ENCODE measurements at regions not wholly inside any gene's neighbourhood (a gene's known extent, or its start where the extent isn't known, plus 50 kb on each side); places are given as distances from the start of the nearest gene placed in this dataset.

DNA sequence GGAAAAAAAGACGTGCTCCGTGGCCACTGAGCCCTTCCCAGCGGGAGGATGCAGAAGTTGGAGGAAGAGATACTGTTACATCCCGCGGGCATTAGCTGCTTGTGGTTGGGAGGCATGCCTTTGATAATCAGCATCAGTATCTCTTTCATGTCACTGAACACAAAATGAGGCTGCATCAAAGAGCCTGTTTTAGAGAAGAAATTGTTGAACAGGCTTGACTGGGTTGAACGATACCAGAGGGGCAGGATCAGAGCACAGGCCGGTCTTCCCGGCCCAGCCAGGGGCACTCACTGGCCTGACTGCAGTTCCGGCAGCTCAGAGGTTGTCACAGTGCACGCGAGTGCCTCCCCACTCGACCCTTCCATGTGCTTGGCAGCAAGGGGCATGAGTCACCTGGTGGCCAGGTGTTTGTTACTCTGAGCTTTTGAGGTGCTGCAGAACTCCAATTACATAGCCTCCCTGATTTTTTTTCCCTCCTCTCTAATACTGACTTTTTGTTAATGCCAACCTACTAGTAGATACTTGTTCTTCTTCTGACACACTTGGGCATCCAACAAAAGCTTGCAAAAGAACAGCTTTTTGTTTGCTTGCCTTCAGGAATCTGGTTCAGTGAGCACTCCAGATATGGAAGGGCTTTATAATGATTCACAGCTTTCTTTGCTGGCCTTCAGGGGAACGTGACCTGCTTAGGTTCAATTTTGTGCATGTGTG is 121.6 kb downstream of the VAPA start:
- H3K36me3 ChIP-seq (ENCODE audit: control insufficient read depth, insufficient read depth, low read length), result no peaks in the 10 kb centered on the region
- H3K4me3 ChIP-seq (ENCODE audit: low read length), result no peak overlapping the region
- no CpG with 5 or more reads among the region's 13 CpGs for WGBS (ENCODE audit: insufficient coverage, low lambda C conversion rate)
- DNase-seq, result no peak
- no peaks in the 10 kb centered on the region for H3K9me3 ChIP-seq (ENCODE audit: control insufficient read depth, low read depth, low read length)
- H3K27me3 ChIP-seq (ENCODE audit: control insufficient read depth, insufficient read depth, low read length), result no peaks in the 10 kb centered on the region
- H3K4me1 ChIP-seq (ENCODE audit: control insufficient read depth, insufficient read depth, low read length), result no peaks in the 10 kb centered on the region
- no peak overlapping the region for H3K27ac ChIP-seq (ENCODE audit: low read length)

DNA sequence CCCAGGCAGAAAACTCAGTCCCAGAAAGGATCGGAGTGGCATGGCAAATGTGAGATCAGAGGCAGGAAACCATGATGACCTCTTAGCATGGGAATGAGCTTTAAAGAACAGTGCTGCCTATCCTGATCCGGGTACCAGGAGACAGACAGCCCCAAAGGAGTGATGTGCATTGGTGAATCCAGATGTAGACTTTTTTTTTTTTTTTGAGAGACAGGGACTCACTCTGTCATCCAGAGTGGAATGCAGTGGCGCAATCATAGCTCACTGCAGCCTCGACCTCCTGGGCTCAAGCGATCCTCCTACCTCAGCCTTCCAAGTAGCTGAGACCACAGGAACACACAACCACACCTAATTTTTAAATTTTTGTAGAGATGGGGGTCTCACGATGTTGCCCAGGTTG is 122.7 kb downstream of the VAPA start:
- WGBS (ENCODE audit: insufficient coverage, low lambda C conversion rate), result no CpG with 5 or more reads among the region's 6 CpGs
- no peak overlapping the region for H3K27ac ChIP-seq (ENCODE audit: low read length)
- DNase-seq, result no peak

DNA sequence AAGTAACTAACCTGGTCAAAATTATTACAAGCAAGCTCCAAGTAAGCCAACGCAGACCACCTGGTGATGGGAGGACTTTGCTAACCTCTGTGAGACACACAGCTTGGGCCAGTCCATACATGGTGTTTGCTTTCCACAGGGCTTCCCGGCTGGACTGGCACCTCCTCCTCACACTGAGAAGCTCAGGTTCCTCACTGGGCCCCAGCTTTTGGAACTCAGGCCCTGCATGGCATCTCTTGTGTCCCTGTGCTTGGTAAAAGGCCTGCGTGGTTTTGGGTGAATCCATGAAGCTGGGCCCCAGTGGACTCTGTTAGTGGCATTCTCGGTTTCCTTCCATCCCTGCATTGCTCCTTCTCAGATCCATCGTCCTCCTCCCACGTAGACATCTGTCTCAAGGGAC is 123.4 kb downstream of the VAPA start:
- H3K9me3 ChIP-seq (ENCODE audit: control insufficient read depth, low read depth, low read length), result peaks cover 2% of the 10 kb centered on the region
- H3K36me3 ChIP-seq (ENCODE audit: control insufficient read depth, insufficient read depth, low read length), result no peaks in the 10 kb centered on the region
- no peaks in the 10 kb centered on the region for H3K27me3 ChIP-seq (ENCODE audit: control insufficient read depth, insufficient read depth, low read length)
- no peak overlapping the region for H3K27ac ChIP-seq (ENCODE audit: low read length)
- WGBS (ENCODE audit: insufficient coverage, low lambda C conversion rate), result 100% methylated on average over 2 of the region's 6 CpGs
- H3K4me3 ChIP-seq (ENCODE audit: low read length), result no peak overlapping the region
- no peak for DNase-seq
- H3K4me1 ChIP-seq (ENCODE audit: control insufficient read depth, insufficient read depth, low read length), result no peaks in the 10 kb centered on the region

More for the DNA sequence above, 122.7 kb downstream of the VAPA start:
- Histone ChIP-seq H3K36me3 (ENCODE audit: control insufficient read depth, insufficient read depth, low read length) (no peaks in the 10 kb centered on the region), H3K4me3 (ENCODE audit: low read length) (no peak overlapping the region), H3K9me3 (ENCODE audit: control insufficient read depth, low read depth, low read length) (no peaks in the 10 kb centered on the region), H3K4me1 (ENCODE audit: control insufficient read depth, insufficient read depth, low read length) (no peaks in the 10 kb centered on the region), H3K27me3 (ENCODE audit: control insufficient read depth, insufficient read depth, low read length) (no peaks in the 10 kb centered on the region)

DNA sequence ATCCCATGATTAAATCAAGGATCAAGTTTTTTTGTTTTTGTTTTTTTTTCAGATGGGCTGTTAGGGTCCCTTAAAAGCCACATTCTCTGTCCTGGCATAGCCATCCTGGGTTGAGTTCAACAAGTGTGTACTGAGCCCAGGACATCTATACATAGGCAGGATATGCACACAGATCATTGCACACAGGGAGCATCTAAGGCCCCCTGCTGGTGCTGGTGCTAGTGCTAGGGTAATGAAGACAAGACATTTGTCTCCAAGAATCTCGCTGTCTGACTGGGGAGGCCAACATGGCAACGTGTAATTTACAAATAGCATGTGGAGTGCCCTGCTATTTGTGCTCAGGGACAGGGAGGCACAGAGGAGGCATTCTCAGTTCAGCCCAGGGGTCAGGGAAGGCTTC is 124.5 kb downstream of the VAPA start:
- no peak for DNase-seq
- WGBS (ENCODE audit: insufficient coverage, low lambda C conversion rate), result no CpG with 5 or more reads among the region's 2 CpGs
- Histone ChIP-seq H3K4me3 (ENCODE audit: low read length) (no peak overlapping the region), H3K4me1 (ENCODE audit: control insufficient read depth, insufficient read depth, low read length) (no peaks in the 10 kb centered on the region), H3K36me3 (ENCODE audit: control insufficient read depth, insufficient read depth, low read length) (no peaks in the 10 kb centered on the region), H3K27me3 (ENCODE audit: control insufficient read depth, insufficient read depth, low read length) (no peaks in the 10 kb centered on the region), H3K27ac (ENCODE audit: low read length) (no peak overlapping the region), H3K9me3 (ENCODE audit: control insufficient read depth, low read depth, low read length) (peaks cover 4% of the 10 kb centered on the region)

DNA sequence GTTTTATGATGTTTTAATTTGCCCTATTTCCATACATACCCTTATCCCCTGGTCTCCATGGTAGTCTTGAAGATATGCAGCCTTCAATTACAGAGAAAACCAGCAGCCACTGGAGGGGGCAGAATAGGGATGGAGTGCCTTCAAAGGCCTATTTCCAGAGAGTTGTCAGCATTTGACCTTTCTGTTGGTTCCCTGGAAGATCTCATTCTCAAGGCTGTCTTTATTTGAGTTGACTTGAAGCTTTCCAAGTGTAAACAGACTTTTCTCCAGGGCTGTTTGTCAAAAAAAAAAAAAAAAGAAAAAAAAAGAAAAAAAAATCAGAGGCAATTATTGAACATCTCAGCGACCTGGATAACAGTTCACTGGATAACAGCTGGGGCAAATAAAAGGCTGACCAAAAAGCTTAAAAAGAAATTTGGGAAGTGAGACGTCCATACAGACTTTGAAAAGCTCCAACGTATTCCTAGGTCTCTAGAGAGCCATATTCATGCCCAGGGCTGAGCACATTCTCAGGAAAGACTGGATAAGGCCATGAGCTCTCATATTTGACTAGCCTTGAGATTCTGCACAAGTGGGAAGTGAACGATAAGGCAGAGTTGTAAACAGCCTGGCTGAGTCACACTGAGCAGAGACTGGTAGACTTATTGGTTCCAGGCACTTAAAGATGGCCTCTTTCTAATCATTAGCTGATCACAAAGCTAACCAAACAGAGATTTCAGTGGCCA is 126.6 kb downstream of the VAPA start:
- no peaks in the 10 kb centered on the region for H3K4me1 ChIP-seq (ENCODE audit: control insufficient read depth, insufficient read depth, low read length)
- no peaks in the 10 kb centered on the region for H3K27me3 ChIP-seq (ENCODE audit: control insufficient read depth, insufficient read depth, low read length)
- DNase-seq, result no peak
- no peaks in the 10 kb centered on the region for H3K36me3 ChIP-seq (ENCODE audit: control insufficient read depth, insufficient read depth, low read length)
- H3K9me3 ChIP-seq (ENCODE audit: control insufficient read depth, low read depth, low read length), result peaks cover 4% of the 10 kb centered on the region
- H3K27ac ChIP-seq (ENCODE audit: low read length), result no peak overlapping the region
- no peak overlapping the region for H3K4me3 ChIP-seq (ENCODE audit: low read length)
- WGBS (ENCODE audit: insufficient coverage, low lambda C conversion rate), result 33% methylated on average over 1 of the region's 4 CpGs

DNA sequence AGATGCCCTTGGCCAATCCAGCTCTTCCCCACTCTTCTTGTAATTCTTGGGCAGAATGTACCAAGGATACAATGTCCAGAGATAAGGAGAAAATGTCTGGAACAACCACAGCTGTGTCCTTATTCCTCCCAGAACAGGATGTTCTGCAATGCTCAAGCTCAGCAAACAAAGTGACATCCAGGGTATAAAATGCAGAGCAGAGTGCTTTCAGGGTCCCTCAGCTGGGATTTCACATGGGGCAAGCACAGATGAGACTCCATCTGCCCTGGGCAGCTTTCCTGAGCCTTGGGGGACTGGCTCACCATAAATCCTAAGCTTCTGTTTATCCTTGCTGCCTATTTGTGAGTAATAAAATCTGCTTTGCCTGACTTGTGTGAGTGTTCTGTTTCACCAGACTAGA is 127.4 kb downstream of the VAPA start:
- Histone ChIP-seq H3K9me3 (ENCODE audit: control insufficient read depth, low read depth, low read length) (peaks cover 4% of the 10 kb centered on the region), H3K27ac (ENCODE audit: low read length) (no peak overlapping the region), H3K36me3 (ENCODE audit: control insufficient read depth, insufficient read depth, low read length) (no peaks in the 10 kb centered on the region), H3K4me1 (ENCODE audit: control insufficient read depth, insufficient read depth, low read length) (no peaks in the 10 kb centered on the region), H3K4me3 (ENCODE audit: low read length) (no peak overlapping the region), H3K27me3 (ENCODE audit: control insufficient read depth, insufficient read depth, low read length) (no peaks in the 10 kb centered on the region)
- DNase-seq, result no peak

DNA sequence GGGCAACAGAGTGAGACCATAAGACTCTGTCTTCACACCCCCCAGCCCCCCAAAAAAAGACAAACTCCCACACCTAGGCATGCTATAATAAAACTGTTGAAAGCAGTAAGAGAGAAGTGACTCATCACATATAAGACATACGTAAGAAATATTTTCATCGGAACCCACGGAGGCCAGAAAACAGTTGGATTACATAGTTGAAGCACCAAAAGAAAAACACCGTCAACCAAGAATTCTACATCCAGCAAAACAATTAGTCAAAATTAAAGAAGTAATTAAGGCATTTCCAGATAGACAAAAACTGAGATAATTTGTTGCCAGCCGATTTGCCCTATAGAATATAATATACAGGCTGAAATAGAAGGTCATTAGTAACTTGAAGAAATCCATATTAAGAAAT is 128.7 kb downstream of the VAPA start:
- peaks cover 4% of the 10 kb centered on the region for H3K9me3 ChIP-seq (ENCODE audit: control insufficient read depth, low read depth, low read length)
- H3K4me1 ChIP-seq (ENCODE audit: control insufficient read depth, insufficient read depth, low read length), result no peaks in the 10 kb centered on the region
- no peak for DNase-seq
- no peaks in the 10 kb centered on the region for H3K27me3 ChIP-seq (ENCODE audit: control insufficient read depth, insufficient read depth, low read length)
- WGBS (ENCODE audit: insufficient coverage, low lambda C conversion rate), result 80% methylated on average over 2 of the region's 5 CpGs
- H3K36me3 ChIP-seq (ENCODE audit: control insufficient read depth, insufficient read depth, low read length), result no peaks in the 10 kb centered on the region
- H3K27ac ChIP-seq (ENCODE audit: low read length), result no peak overlapping the region
- no peak overlapping the region for H3K4me3 ChIP-seq (ENCODE audit: low read length)

DNA sequence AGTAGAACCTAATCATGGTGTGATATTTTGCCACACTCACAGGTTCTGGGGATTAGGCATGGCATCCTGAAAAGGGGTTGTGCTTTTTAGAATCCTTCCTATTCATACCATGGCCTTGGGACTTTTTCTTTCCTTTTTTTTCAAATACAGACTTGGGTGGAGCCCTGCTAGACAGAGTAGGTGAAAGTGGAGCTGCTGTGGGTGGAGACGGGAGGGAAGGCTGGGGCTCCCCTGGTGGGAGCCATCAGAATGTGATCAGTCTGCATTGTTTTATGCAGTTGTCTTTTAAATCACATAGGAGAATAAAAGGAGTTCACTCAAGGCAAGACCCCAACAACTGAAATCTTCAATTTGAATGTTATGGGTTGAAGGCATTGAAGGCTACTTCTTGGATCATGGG is 130.2 kb downstream of the VAPA start:
- Histone ChIP-seq H3K4me3 (ENCODE audit: low read length) (no peak overlapping the region), H3K4me1 (ENCODE audit: control insufficient read depth, insufficient read depth, low read length) (no peaks in the 10 kb centered on the region), H3K36me3 (ENCODE audit: control insufficient read depth, insufficient read depth, low read length) (no peaks in the 10 kb centered on the region), H3K27ac (ENCODE audit: low read length) (no peak overlapping the region), H3K27me3 (ENCODE audit: control insufficient read depth, insufficient read depth, low read length) (no peaks in the 10 kb centered on the region), H3K9me3 (ENCODE audit: control insufficient read depth, low read depth, low read length) (peaks cover 4% of the 10 kb centered on the region)
- no CpG with 5 or more reads among the region's 1 CpG for WGBS (ENCODE audit: insufficient coverage, low lambda C conversion rate)
- DNase-seq, result no peak

DNA sequence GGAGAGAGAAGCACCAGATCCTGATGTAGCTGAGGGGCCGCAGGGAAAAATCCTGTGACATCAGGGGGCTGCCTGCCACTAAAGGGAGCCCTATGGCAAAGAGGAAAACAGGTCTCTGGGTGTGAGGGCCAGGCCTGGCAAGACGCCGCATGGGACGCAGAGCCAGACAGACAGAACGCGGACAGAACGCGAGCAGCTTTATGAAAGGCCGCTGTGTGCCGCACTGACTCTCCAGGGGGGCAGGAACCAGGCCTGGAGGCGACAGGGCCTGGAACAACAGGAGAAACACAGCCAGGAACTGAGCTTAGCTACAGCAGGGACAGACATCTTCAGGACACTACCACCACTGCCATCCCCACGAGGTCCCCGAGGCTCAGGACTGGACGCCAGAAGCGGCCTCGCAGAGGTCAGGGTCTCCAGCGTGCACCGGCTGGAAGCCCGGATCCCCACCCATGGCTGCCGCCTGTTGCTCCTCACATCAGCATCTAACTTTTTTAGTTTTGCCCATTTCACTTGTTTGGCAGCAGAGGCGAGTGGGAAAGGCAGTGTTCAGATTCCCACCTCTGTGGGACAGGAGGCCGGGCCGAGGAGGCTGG is 131.6 kb downstream of the VAPA start:
- peaks cover 4% of the 10 kb centered on the region for H3K9me3 ChIP-seq (ENCODE audit: control insufficient read depth, low read depth, low read length)
- H3K4me1 ChIP-seq (ENCODE audit: control insufficient read depth, insufficient read depth, low read length), result no peaks in the 10 kb centered on the region
- no peak for DNase-seq
- no peaks in the 10 kb centered on the region for H3K36me3 ChIP-seq (ENCODE audit: control insufficient read depth, insufficient read depth, low read length)
- 100% methylated on average over 3 of the region's 23 CpGs for WGBS (ENCODE audit: insufficient coverage, low lambda C conversion rate)
- H3K27ac ChIP-seq (ENCODE audit: low read length), result no peak overlapping the region
- no peaks in the 10 kb centered on the region for H3K27me3 ChIP-seq (ENCODE audit: control insufficient read depth, insufficient read depth, low read length)
- H3K4me3 ChIP-seq (ENCODE audit: low read length), result no peak overlapping the region

DNA sequence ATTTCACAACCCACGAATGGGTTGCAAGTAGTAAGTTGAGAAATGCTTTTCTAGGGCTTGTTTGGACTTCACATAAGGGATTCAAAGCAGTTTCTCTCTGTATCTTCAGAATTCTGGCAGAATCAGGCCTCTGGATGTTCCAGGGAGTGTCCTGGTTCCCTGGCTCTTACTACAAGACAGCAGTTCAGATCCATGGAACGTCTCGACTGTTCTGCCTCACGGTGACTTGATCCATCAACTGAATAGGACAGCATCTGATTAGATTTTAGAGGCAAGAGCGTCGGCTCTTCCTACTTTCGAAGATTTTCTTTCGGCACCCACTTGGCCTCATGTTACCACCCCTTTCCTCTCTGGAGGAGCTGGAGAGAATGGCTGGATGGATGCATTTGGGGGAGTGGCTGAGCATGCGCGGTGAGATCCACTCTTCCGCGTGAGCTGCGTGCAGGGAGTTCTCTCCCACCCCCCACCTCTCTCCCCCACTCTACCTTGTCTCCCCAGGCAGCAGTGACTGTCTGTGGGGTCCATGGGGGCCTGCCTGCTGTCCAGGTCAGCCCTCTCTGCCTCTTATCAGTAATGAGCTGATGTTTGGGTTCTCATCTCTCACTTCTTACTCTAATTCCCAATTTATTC is 132.5 kb downstream of the VAPA start:
- Histone ChIP-seq H3K4me1 (ENCODE audit: control insufficient read depth, insufficient read depth, low read length) (no peaks in the 10 kb centered on the region), H3K36me3 (ENCODE audit: control insufficient read depth, insufficient read depth, low read length) (no peaks in the 10 kb centered on the region), H3K27ac (ENCODE audit: low read length) (no peak overlapping the region), H3K27me3 (ENCODE audit: control insufficient read depth, insufficient read depth, low read length) (no peaks in the 10 kb centered on the region), H3K4me3 (ENCODE audit: low read length) (no peak overlapping the region), H3K9me3 (ENCODE audit: control insufficient read depth, low read depth, low read length) (peaks cover 4% of the 10 kb centered on the region)
- no CpG with 5 or more reads among the region's 13 CpGs for WGBS (ENCODE audit: insufficient coverage, low lambda C conversion rate)
- no peak for DNase-seq

Measured in large intestine (tissue), 3 donors.